ENCODE measurements at regions not wholly inside any gene's neighbourhood (a gene's known extent, or its start where the extent isn't known, plus 50 kb on each side); places are given as distances from the start of the nearest gene placed in this dataset.

GRCh38 chr13:58566176-58566575, 934.6 kb downstream of the PCDH17 start:
- Histone ChIP-seq H3K36me3 (no peaks in the 10 kb centered on the region), H3K4me3 (no peak overlapping the region), H3K4me1 (no peaks in the 10 kb centered on the region), H3K27ac (no peak overlapping the region), H3K27me3 (no peaks in the 10 kb centered on the region), H3K9me3 (no peaks in the 10 kb centered on the region)
- intact Hi-C loops (cut with DNase I), result no loop called here
- TF ChIP-seq CTCF (IDR thresholded peaks at IDR 0.05) (no peak), POLR2A (IDR thresholded peaks at IDR 0.05) (no peak)
- DNase-seq (no peak), ATAC-seq (peak in 1 of 4 donors; percentile 52)
- WGBS, 4 donors, result 58 to 64% (median 59%) methylated on average over 3 of the region's 3 CpGs

GRCh38 chr13:58573743-58574142, 942.2 kb downstream of the PCDH17 start:
- H3K36me3 ChIP-seq, result no peaks in the 10 kb centered on the region
- no peaks in the 10 kb centered on the region for H3K27me3 ChIP-seq
- H3K9me3 ChIP-seq, result peaks cover 0 to 20% (median 7%) of the 10 kb centered on the region in 12 donors
- 73 to 90% (median 81%) methylated on average over 2 of the region's 2 CpGs for WGBS, 4 donors
- H3K4me1 ChIP-seq, result no peaks in the 10 kb centered on the region
- intact Hi-C loops (cut with DNase I), result no loop called here
- no peak overlapping the region for H3K4me3 ChIP-seq
- no peak for ATAC-seq
- TF ChIP-seq POLR2A (IDR thresholded peaks at IDR 0.05), result no peak
- TF ChIP-seq CTCF (IDR thresholded peaks at IDR 0.05), result no peak
- no peak overlapping the region for H3K27ac ChIP-seq
- no peak for DNase-seq

- Histone ChIP-seq H3K4me3 (no peak overlapping the region), H3K27ac (no peak overlapping the region), H3K36me3 (no peaks in the 10 kb centered on the region), H3K27me3 (no peaks in the 10 kb centered on the region), H3K9me3 (peaks cover 0 to 20% (median 7%) of the 10 kb centered on the region in 12 donors), H3K4me1 (no peaks in the 10 kb centered on the region)
- intact Hi-C loops (cut with DNase I), result no loop called here
- TF ChIP-seq CTCF (IDR thresholded peaks at IDR 0.05) (no peak), POLR2A (IDR thresholded peaks at IDR 0.05) (no peak)
- no peak for DNase-seq
- ATAC-seq, result no peak
Measured at GRCh38 chr13:58574791-58575190, 943.2 kb downstream of the PCDH17 start.

- Histone ChIP-seq H3K4me1 (no peaks in the 10 kb centered on the region), H3K27ac (no peak overlapping the region), H3K27me3 (no peaks in the 10 kb centered on the region), H3K4me3 (no peak overlapping the region), H3K36me3 (no peaks in the 10 kb centered on the region), H3K9me3 (peaks cover 0 to 17% (median 7%) of the 10 kb centered on the region in 12 donors)
- 90 to 93% (median 92%) methylated on average over 2 of the region's 2 CpGs for WGBS, 4 donors
- intact Hi-C loops (cut with DNase I), result no loop called here
- DNase-seq (no peak), ATAC-seq (no peak)
- no peak for TF ChIP-seq CTCF (IDR thresholded peaks at IDR 0.05)
- TF ChIP-seq POLR2A (IDR thresholded peaks at IDR 0.05), result no peak
Measured at GRCh38 chr13:58579468-58579867, 947.9 kb downstream of the PCDH17 start.

Data from heart left ventricle (tissue), 16 donors.